ENCODE measurements at regions not wholly inside any gene's neighbourhood (a gene's known extent, or its start where the extent isn't known, plus 50 kb on each side); places are given as distances from the start of the nearest gene placed in this dataset.

- DNase-seq (ENCODE audit: low read depth), result peak; percentile 2
Measured at GRCh38 chrX:132568291-132568690, 79.5 kb upstream of the MBNL3 start.

DNA sequence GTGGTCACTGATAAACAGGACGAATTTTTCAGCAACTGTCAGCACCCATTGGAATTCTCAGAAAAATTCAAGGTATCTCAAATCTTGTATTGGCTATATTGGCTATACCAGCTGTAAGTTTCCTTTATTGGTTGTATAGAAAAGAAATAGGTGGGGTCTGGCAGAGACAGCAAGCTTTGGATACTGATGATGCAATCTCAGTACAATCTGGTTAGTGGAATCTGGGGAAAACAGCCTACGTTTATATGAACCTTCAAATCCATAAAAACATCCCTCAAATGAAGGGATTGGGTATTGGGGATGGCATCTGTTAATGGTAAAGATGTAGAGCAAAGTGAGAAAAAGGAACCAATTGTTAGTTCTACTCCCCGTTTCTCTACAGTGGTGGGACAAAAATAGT lies 76.4 kb upstream of the MBNL3 start:
- no peak for DNase-seq (ENCODE audit: low read depth)

GRCh38 chrX:132563976-132564375 lies 75.1 kb upstream of the MBNL3 start:
- no peak for DNase-seq (ENCODE audit: low read depth)

DNA sequence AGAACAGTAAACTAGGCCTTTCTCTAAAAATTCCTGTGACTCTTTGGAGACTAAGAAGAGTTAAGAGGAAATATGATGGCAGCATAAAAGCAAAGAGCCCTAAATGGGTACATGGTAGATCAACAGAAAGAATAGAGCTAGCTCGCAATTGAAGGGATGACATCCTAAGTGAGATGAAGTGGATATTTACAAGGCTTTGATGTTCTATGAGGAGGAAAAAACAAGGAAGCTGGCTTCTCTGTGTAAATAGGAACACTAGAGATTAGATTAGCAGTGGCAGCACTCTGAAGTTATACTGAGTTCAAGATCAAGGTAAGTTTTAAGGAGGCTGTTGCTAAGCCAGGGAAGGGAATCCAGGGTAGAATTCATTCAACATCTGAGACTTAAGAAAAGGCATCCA lies 73.1 kb upstream of the MBNL3 start:
- no peak for DNase-seq (ENCODE audit: low read depth)

- DNase-seq (ENCODE audit: low read depth), result no peak
Measured at GRCh38 chrX:132561483-132561882, 72.6 kb upstream of the MBNL3 start.

GRCh38 chrX:132559101-132559500 lies 70.3 kb upstream of the MBNL3 start:
- DNase-seq (ENCODE audit: low read depth), result no peak

GRCh38 chrX:132539611-132540010 lies 50.8 kb upstream of the MBNL3 start:
- DNase-seq (ENCODE audit: low read depth), result no peak

Data from myocyte (in vitro differentiated cells).